HepG2 (cell line): ENCODE measurements at regions not wholly inside any gene's neighbourhood (a gene's known extent, or its start where the extent isn't known, plus 50 kb on each side); places are given as distances from the start of the nearest gene placed in this dataset.

Source experiments
- ATAC-seq: fragments of 200-7000 bp; cut with Tn5 transposase; 3 replicates; pipeline ENCODE4 v1.9.1; 2020; ENCODE audit warnings: mild to moderate bottlenecking, moderate library complexity
- BruUV-seq: library from RNA; stranded (reverse); fragments of 400-500 nt; replicated peaks from 2 replicates; lab custom pipeline; 2021; lab: Mats Ljungman, UMichigan
- CTCF ChIA-PET: fragments of 300-600 bp; formaldehyde crosslinking; extraction: SDS; loops from one replicate; lab custom pipeline; 2021; ENCODE audit warnings: low total read pairs, inconsistent platforms, low intra/inter-chr PET ratio; lab: Yijun Ruan, JAX
- POLR2A ChIA-PET: fragments of 350-600 bp; sonication (Branson Sonifier 250); formaldehyde crosslinking; loops from one replicate; lab custom pipeline; 2020; ENCODE audit warnings: antibody characterized with exemption, inconsistent platforms; lab: Yijun Ruan, JAX
- DNase-seq: peaks from one replicate; pipeline ENCODE4 v3.0.0-alpha.2; 2015; ENCODE audit warnings: low spot score
- FAIRE-seq: peaks from 3 replicates; lab custom pipeline; 2011; peaks lifted over from hg19 to GRCh38; lab: Jason Lieb, UNC
- H2AFZ ChIP-seq: one replicate; pipeline ENCODE4 v1.6.1; 2011; ENCODE audit warnings: low read length, inconsistent platforms
- H3K27ac ChIP-seq: fragments of 300-600 bp; 3 replicates; pipeline ENCODE4 v1.8.0; 2011; ENCODE audit warnings: mixed run types, mild to moderate bottlenecking, mixed read lengths, low read length, inconsistent platforms; ENCODE audit not compliant: insufficient read depth; ENCODE audit errors: extremely low read length
- H3K27me3 ChIP-seq, 2 experiments: fragments of 200-600 bp in 1 of 2; 2 replicates in 1 of 2; 3 replicates in 1 of 2; pipeline versions ENCODE4 v1.6.0 to v1.8.0; 2011; ENCODE audit warnings: low read length in 2 of 2, mild to moderate bottlenecking in 2 of 2, moderate library complexity in 2 of 2, inconsistent platforms in 1 of 2; ENCODE audit not compliant: insufficient read depth in 2 of 2, control insufficient read depth in 1 of 2
- H3K36me3 ChIP-seq, 2 experiments: fragments of 200-600 bp in 1 of 2; replicated peaks in 1 of 2; 2 replicates in 1 of 2; 3 replicates in 1 of 2; pipeline versions ENCODE4 v1.5.1 to v1.8.0; 2011; ENCODE audit warnings: low read length in 2 of 2, inconsistent platforms in 1 of 2; ENCODE audit not compliant: insufficient read depth in 2 of 2, control insufficient read depth in 1 of 2
- H3K4me1 ChIP-seq: 2 replicates; pipeline ENCODE4 v1.5.1; 2012; ENCODE audit warnings: low read length, inconsistent platforms; ENCODE audit not compliant: insufficient read depth
- H3K4me2 ChIP-seq: 2 replicates; pipeline ENCODE4 v1.6.0; 2011; ENCODE audit warnings: low read depth, low read length, inconsistent platforms
- H3K4me3 ChIP-seq, 3 experiments: fragments of 200-600 bp in 1 of 3; sonication (generic), shearing (Covaris generic) in 1 of 3; replicated peaks in 1 of 3; 2 replicates each; pipeline ENCODE4 v1.5.1; 2011 to 2016; ENCODE audit warnings: low read length in 3 of 3, inconsistent platforms in 2 of 3, low read depth in 2 of 3, mild to moderate bottlenecking in 2 of 3, control low read depth in 1 of 3, mixed read lengths in 1 of 3; ENCODE audit not compliant: insufficient read depth in 1 of 3
- H3K79me2 ChIP-seq: one replicate; pipeline ENCODE4 v1.6.1; 2011; ENCODE audit warnings: low read length, inconsistent platforms; ENCODE audit not compliant: insufficient read depth
- H3K9ac ChIP-seq: 2 replicates; pipeline ENCODE4 v1.6.0; 2011; ENCODE audit warnings: mild to moderate bottlenecking, low read depth, low read length, inconsistent platforms; ENCODE audit not compliant: insufficient read depth
- H3K9me3 ChIP-seq: 2 replicates; pipeline ENCODE4 v1.5.1; 2012; ENCODE audit warnings: mild to moderate bottlenecking, low read length
- H4K20me1 ChIP-seq: 2 replicates; pipeline ENCODE4 v1.6.0; 2011; ENCODE audit warnings: inconsistent platforms, mild to moderate bottlenecking, low read length, moderate library complexity; ENCODE audit not compliant: insufficient read depth
- ATF4 ChIP-seq, 2 experiments: fragments of 450-650 bp in 1 of 2; sonication (generic) in 1 of 2; formaldehyde crosslinking; IDR thresholded peaks; 2 replicates each; pipeline versions ENCODE4 v1.5.0 to v1.8.0; 2020 to 2022; ENCODE audit warnings: mild to moderate bottlenecking in 1 of 2, missing genetic modification reagents in 1 of 2
- E2F5 ChIP-seq: sonication (generic); formaldehyde crosslinking; conservative IDR thresholded peaks from 2 replicates; pipeline ENCODE4 v1.4.0; 2020; ENCODE audit warnings: missing genetic modification reagents
- FOXM1 ChIP-seq: sonication (generic); formaldehyde crosslinking; IDR thresholded peaks from 2 replicates; pipeline ENCODE4 v1.5.0; 2020; ENCODE audit warnings: missing genetic modification reagents
- HOXA9 ChIP-seq: sonication (generic); formaldehyde crosslinking; IDR thresholded peaks from 2 replicates; pipeline ENCODE4 v1.8.1; 2022; ENCODE audit warnings: missing genetic modification reagents, mild to moderate bottlenecking, moderate library complexity, borderline replicate concordance
- KLF12 ChIP-seq: sonication (generic); formaldehyde crosslinking; IDR thresholded peaks from 2 replicates; pipeline ENCODE4 v1.4.0; 2020; ENCODE audit warnings: missing genetic modification reagents, borderline replicate concordance
- MAX ChIP-seq: IDR thresholded peaks from 2 replicates; pipeline ENCODE4 v1.6.1; 2012; ENCODE audit warnings: inconsistent platforms
- MAZ ChIP-seq, 2 experiments: sonication (generic) in 1 of 2; formaldehyde crosslinking in 1 of 2; IDR thresholded peaks; 2 replicates each; pipeline versions ENCODE4 v1.5.0 to v1.6.1; 2012 to 2020; ENCODE audit warnings: low read depth in 2 of 2, mild to moderate bottlenecking in 2 of 2, borderline replicate concordance in 1 of 2, improper control_type of control experiment in 1 of 2, low read length in 1 of 2, missing genetic modification reagents in 1 of 2, moderate library complexity in 1 of 2
- NRL ChIP-seq: sonication (generic); formaldehyde crosslinking; IDR thresholded peaks from 2 replicates; pipeline ENCODE4 v1.5.0; 2020; ENCODE audit warnings: missing genetic modification reagents, mild to moderate bottlenecking, moderate library complexity, borderline replicate concordance
- POLR2A ChIP-seq, 2 experiments: IDR thresholded peaks; 2 replicates each; pipeline ENCODE4 v1.6.1; 2011; ENCODE audit warnings: low read depth in 2 of 2, low read length in 2 of 2, mild to moderate bottlenecking in 1 of 2, moderate library complexity in 1 of 2; ENCODE audit not compliant: insufficient read depth in 1 of 2
- SNAPC5 ChIP-seq: sonication (generic); formaldehyde crosslinking; IDR thresholded peaks from 2 replicates; pipeline ENCODE4 v1.8.1; 2023; ENCODE audit warnings: mild to moderate bottlenecking, missing genetic modification reagents, borderline replicate concordance
- ZNF432 ChIP-seq: sonication (generic); formaldehyde crosslinking; IDR thresholded peaks from 2 replicates; pipeline ENCODE4 v1.5.0; 2020; ENCODE audit warnings: missing genetic modification reagents, mild to moderate bottlenecking, borderline replicate concordance
- ZNF564 ChIP-seq: sonication (generic); formaldehyde crosslinking; IDR thresholded peaks from 2 replicates; pipeline ENCODE4 v1.8.1; 2023; ENCODE audit warnings: mild to moderate bottlenecking, missing genetic modification reagents
- WGBS: methylation state at CpG from one replicate; pipeline ENCODE4 v1.1.6; 2017; ENCODE audit warnings: low lambda C conversion rate; 5-methylcytosine and 5-hydroxymethylcytosine counted together
- in situ Hi-C: cut with HindIII; loops from 2 replicates; pipeline ENCODE4 v1.10.0; 2017; ENCODE audit warnings: low pct_unique_long_range_greater_than_20kb; ENCODE audit not compliant: extremely low pct_ligation_motif_present
- intact Hi-C: fragments of 100-400 bp; cut with micrococcal nuclease; formaldehyde crosslinking; loops from one replicate; pipeline ENCODE4 v1.10.0; 2022; ENCODE audit not compliant: unreplicated experiment

- no peak for ATAC-seq
- intact Hi-C loops, result no loop called here
- no peak overlapping the region for H2AFZ ChIP-seq
- TF ChIP-seq MAX (no peak), MAZ (IDR thresholded peaks at IDR 0.05; ENCODE audit: borderline replicate concordance, low read depth, low read length) (no peak), MAZ (CRISPR knock-in tag; IDR thresholded peaks at IDR 0.05; ENCODE audit: low read depth) (no peak), ZNF564 (CRISPR knock-in tag) (no peak), KLF12 (CRISPR knock-in tag) (no peak), POLR2A (IDR thresholded peaks at IDR 0.05; ENCODE audit: insufficient read depth in 1 of 2, low read depth in 2 of 2, low read length in 2 of 2) (no peak), FOXM1 (CRISPR knock-in tag) (no peak), E2F5 (CRISPR knock-in tag) (no peak), ZNF432 (CRISPR knock-in tag) (no peak), ATF4 (CRISPR knock-in tag; IDR thresholded peaks at IDR 0.05) (no peak), SNAPC5 (CRISPR knock-in tag) (no peak), NRL (CRISPR knock-in tag) (no peak), HOXA9 (no peak)
- H3K27me3 ChIP-seq, result no peaks in the 10 kb centered on the region
- no peak overlapping the region for H3K4me2 ChIP-seq
- WGBS, result 89% methylated on average over 1 of the region's 1 CpG
- no peak overlapping the region for H3K4me3 ChIP-seq
- no peak for FAIRE-seq
- BruUV-seq, result no TSS peak
- H3K79me2 ChIP-seq, result no peaks in the 10 kb centered on the region
- CTCF ChIA-PET, result no interaction called here
- no peaks in the 10 kb centered on the region for H4K20me1 ChIP-seq
- DNase-seq, result no peak
- H3K9ac ChIP-seq, result no peak overlapping the region
- peaks cover 72% of the 10 kb centered on the region for H3K9me3 ChIP-seq
- POLR2A ChIA-PET, result no interaction called here
- no peak overlapping the region for H3K27ac ChIP-seq
- peaks cover 6% of the 10 kb centered on the region; the same call in 1 of the 2 replicates for H3K4me1 ChIP-seq
- in situ Hi-C loops, result no loop called here
- H3K36me3 ChIP-seq, result no peaks in the 10 kb centered on the region
Observed at GRCh38 chr2:83015900-83016299, 1443.2 kb downstream of the SUCLG1 start.
